ENCODE measurements at regions not wholly inside any gene's neighbourhood (a gene's known extent, or its start where the extent isn't known, plus 50 kb on each side); places are given as distances from the start of the nearest gene placed in this dataset.

GRCh38 chr11:35064114-35064800 is 74.7 kb upstream of the CD44 start:
- TF ChIP-seq CTCF (IDR thresholded peaks at IDR 0.05; ENCODE audit: low read depth, low read length) (no peak), EZH2phosphoT487 (IDR thresholded peaks at IDR 0.05; ENCODE audit: low read depth) (no peak)

All from OCI-LY3 (cell line).